Glomerular endothelial cell (primary cell): ENCODE measurements at regions not wholly inside any gene's neighbourhood (a gene's known extent, or its start where the extent isn't known, plus 50 kb on each side); places are given as distances from the start of the nearest gene placed in this dataset.

Experiments used
- DNase-seq: peaks from one replicate; pipeline ENCODE4 v3.0.0-alpha.2; 2011; ENCODE audit warnings: low read depth, low spot score; ENCODE audit errors: extremely low read depth

DNA sequence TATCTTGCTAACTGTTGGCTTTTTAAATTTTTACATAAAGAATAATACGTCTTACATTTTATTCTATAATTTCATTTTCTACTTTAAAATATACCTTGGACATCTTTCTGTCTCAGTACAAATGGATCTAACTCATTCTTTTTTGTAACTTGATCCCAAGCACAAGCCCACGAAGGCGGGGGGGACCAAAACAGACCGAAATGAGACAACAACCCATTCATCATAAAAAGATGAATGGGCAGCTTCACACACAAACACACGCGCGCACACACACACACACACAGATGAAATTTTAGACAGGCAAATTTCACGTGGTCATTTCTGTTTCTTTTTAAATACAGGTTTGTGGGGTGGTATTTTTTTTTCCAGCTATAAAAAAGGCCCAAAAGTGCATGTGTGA is 271.3 kb upstream of the TOPAZ1 start:
- DNase-seq: no peak

- no peak for DNase-seq
Measured at GRCh38 chr3:43970920-43971319, 270.8 kb upstream of the TOPAZ1 start.

DNA sequence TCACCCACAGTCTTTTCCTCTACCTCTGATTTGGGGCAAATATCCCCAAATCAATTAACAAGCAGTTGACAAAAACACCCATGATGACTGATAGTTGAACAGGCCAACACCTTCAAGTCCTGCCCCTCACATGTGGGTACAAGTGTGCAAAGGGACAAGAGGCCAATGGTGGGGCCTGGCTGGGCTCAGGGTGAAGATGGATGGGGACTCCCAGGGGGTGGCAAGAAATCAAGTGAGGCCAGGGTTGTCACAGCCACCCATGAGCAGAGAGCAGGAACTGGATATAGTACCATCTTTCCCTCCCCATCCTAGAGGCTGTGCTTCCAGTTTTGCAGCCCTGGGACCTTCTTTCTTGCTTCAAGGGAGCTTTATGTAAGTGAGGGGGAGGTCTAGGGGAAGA is 270.2 kb upstream of the TOPAZ1 start:
- DNase-seq: no peak

- no peak for DNase-seq
Measured at GRCh38 chr3:43978708-43979107, 263.0 kb upstream of the TOPAZ1 start.

DNA sequence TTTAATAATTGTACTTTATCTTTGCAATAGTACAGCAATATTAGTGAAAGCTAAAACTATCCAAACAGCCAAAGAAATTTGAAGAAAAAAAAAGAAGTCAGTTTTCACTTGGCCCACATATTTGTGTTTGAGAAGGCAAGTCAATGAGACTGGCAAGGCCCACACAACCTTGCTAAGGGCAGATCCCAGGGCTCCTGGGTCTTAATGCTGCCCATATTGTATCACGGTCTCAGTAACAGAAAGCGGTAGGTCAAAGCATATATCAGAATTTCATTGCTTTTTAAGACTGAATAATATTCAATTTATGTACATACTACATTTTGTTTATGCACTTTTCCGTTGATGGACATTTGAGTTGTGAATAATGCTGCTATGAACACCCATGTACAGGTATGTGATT is 262.0 kb upstream of the TOPAZ1 start:
- DNase-seq: no peak

- no peak for DNase-seq
Measured at GRCh38 chr3:43994657-43995546, 246.8 kb upstream of the TOPAZ1 start.

DNA sequence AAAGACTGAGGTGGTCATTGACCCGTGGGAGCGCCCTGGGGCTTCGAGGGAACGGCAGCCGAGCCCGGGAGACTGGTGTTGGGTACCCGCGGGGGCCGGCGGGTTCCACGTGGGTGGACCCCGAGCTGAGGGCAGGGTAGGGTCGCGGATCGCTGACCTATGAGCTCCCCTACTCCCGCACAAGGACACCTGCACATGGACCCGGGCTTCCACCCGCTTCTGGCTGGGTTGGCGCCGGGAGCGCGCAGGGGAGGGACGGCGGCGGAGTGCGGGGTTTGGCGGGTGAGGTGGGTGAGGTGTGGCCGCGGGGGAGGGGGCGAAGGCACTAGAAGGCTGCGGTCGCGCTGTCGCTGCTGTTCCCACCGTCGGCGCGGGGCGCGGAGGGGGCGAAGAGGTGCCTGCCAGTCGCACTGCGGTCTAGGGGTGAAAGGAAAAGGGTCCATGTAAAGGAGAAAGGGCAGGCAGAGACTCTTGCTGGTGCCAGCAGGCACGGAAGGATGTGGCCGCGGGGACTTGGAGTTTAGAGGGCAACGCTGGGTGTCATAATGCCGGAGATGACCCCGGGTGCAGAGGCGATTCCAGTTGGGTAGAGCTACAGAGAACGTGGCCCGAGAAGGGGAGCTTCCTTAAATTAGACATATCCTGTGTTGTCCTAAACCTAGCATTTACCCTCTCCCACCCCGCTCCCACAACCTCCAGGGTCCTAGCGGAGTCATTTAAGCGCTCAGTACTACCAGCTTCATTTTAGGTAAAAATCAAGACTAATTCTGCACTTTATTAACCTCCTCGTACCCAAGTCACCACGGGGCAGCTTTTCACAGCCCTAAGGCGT is 245.9 kb upstream of the TOPAZ1 start:
- DNase-seq: no peak

- DNase-seq: no peak
Measured at GRCh38 chr3:43996379-43997301, 245.0 kb upstream of the TOPAZ1 start.

DNA sequence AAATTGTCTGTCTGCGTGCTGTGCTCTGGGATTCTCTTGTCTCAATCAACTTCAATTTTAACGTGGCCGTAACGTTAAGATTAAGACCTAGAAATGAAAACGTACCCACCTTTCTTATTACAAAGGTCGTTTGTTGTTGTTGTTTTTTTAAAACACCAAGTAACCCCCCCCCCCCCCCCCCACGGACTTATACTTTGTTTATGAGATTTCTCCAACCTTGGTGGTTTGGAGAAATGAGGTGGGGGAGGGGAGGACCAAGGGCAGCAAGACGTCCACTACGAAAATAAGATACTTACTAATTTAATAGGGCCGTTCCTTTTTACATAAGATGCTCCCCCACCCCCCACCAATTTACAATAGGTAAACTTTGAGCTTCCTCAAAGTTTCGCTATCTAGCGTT is 244.4 kb upstream of the TOPAZ1 start:
- no peak for DNase-seq

- no peak for DNase-seq
Measured at GRCh38 chr3:43997788-43998369, 243.8 kb upstream of the TOPAZ1 start.

DNA sequence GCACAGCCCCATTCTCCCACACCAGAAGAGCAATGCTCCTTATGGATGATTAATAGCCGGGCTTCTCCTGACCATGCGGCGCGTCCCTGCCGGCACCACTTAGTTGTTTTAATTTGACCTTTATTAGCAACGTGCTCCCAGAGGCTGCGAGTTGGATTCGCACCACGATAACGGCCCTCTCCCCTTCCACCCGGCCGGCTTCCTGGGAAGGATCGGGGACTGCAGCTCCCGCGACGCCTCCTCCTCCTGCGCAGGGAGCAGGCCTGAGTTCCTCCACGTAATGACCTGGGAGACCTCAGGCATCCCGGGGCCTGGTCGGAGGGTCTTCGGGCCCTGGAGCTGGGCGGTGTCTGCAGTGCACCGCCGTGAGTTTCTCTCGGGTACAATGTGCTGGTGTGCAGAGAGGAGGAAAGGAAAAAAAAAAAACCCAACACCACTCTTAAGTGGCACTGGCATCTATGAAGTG is 243.3 kb upstream of the TOPAZ1 start:
- DNase-seq: no peak

- no peak for DNase-seq
Measured at GRCh38 chr3:43998836-43999727, 242.6 kb upstream of the TOPAZ1 start.

GRCh38 chr3:43999728-44000319 is 241.9 kb upstream of the TOPAZ1 start:
- DNase-seq: no peak

DNA sequence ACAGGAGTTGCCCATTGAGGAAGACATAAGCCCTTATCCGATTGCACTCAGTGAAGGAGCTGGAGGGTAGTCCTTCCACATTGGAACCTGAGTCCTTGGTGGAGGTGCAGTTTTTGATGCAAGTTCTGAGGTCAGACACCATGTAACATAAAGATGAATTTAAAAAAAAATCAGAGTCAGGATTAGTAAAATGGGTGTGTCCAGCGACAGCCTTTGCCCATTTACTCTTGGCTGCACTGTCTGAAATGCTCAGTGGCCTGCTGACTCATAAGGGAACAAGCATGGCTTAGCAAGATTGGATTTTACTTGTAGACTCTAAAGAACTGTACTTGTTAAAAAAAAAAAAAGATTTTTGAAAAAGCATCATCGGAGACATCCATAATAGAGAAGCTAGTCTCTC is 241.1 kb upstream of the TOPAZ1 start:
- DNase-seq: no peak

GRCh38 chr3:44001072-44001471 is 240.6 kb upstream of the TOPAZ1 start:
- no peak for DNase-seq

GRCh38 chr3:44003801-44004200 is 237.9 kb upstream of the TOPAZ1 start:
- no peak for DNase-seq

DNA sequence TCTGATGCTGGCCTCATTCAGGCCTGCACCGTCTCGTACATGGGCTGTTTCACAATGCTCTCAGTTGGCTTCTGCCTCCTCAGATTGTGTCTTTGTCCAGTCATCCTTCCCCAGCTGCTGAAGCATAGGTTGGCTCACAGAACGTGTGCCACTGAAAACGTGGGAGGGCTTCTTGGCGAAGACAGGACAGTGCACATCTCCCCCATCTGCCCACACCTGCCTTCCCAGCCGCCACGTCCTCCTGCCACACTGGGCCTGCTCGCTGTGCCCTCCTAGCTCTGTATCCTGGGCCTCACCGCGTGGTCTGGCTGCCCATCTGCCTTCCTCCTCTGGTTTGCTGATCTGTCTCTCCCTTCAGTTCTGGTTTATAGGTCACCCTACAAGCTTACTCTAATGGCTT is 230.0 kb upstream of the TOPAZ1 start:
- DNase-seq: no peak

DNA sequence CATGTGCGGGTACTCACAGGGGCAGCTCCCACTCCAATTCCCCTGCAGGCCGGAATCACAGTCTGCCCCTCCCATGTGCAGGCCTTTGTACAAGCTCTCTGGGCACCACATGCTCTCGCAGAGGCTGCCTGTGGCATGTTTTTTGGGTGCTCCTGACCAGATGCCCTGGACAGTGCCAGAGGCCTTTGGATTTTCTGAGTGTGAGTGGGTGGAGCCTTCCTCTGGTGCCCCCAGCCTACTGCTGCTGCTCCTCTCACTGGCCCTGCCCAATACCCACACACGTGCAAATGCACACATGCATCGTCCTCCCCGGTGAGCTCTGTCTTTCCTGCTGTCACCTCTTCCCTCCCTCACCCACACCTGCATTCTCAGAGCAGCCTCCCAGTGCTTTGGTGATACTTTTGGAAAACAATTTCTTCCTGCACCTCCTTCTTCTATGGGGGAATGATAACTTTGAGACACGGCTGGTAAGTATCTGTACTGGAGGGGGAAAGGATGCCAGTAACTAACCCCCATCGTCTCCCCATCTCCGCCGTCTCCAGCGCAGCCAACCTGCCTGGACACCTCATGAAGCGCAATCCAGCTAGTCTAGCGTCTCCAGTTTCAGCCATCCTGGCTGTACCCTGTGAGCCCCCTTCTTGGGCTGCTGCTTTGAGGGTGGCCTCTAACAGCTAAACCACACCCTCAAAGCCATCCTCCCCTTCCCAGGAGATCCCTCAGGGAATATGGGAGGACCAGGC is 229.4 kb upstream of the TOPAZ1 start:
- DNase-seq: no peak
